GM12872 (cell line): ENCODE measurements at regions not wholly inside any gene's neighbourhood (a gene's known extent, or its start where the extent isn't known, plus 50 kb on each side); places are given as distances from the start of the nearest gene placed in this dataset.

Source experiments
- TF ChIP-seq, protein P1 (sequence below): IDR thresholded peaks from 3 replicates; pipeline ENCODE4 v1.5.1; 2011; ENCODE audit warnings: low read depth, mild to moderate bottlenecking, low read length, moderate library complexity; ENCODE audit not compliant: insufficient read depth

DNA sequence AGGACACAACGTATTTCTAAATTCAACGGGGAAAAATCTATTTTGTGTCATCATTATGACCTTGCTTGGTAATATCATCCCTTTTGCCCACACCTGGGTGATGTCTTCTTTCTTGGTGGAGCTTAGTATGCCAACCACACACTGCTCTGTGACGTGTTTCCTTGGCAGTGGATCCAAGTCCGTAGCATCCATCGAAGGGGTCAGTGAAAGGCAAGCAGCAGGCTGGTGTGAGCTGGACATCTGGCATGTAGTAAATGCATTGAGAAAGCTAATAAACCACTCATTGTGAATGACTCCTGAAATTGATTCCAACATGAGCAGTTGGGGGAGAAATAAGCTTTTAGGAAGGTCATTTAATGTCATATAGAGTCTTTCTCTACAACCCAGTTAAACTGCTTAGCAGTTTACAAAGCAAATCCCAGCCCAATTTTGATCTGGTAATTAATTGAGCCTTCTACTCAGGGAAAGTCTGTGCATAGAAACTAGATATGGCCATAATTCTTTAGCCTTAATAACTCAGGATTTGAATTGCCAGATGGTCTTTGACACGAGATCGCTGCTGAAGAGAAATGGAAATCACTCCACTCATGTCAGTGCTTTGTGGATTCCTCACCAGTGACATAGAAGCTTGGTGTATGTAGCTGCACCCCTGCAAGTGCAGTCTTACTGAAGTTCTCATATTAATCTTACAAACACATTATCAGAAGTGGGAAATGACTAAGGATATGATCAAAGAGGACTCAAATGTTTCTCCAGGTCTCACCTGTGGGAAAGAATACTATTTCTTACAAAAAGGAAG is 494.8 kb downstream of the CMPK2 start:
- TF ChIP-seq, protein P1, sequence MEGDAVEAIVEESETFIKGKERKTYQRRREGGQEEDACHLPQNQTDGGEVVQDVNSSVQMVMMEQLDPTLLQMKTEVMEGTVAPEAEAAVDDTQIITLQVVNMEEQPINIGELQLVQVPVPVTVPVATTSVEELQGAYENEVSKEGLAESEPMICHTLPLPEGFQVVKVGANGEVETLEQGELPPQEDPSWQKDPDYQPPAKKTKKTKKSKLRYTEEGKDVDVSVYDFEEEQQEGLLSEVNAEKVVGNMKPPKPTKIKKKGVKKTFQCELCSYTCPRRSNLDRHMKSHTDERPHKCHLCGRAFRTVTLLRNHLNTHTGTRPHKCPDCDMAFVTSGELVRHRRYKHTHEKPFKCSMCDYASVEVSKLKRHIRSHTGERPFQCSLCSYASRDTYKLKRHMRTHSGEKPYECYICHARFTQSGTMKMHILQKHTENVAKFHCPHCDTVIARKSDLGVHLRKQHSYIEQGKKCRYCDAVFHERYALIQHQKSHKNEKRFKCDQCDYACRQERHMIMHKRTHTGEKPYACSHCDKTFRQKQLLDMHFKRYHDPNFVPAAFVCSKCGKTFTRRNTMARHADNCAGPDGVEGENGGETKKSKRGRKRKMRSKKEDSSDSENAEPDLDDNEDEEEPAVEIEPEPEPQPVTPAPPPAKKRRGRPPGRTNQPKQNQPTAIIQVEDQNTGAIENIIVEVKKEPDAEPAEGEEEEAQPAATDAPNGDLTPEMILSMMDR = no peak

DNA sequence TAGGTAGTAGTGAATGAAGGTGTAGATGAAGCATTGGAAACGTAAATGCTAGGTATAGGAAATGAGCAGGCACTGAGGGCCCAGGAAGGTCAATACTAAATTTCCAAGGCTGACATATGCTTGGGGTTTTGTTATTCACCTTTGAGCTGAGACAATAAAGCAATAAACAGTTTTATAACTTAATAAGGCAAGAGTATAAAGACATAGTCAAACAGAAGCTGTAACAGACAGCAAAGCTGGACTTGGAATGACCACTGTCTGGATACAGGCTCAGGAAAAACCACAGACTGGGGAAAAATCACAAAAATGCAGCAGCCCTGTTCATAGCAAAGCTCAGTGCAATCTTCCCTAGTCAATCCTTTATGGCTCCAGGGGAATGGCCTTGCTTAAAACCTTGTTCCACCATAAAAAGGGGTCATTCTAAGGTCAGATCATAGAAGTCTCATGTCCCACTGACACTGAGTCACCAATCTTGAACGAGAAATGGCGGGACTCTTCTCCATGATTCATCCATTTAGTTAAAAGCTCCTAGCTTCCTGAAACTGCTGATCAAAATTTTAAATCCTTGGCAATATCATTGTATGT is 493.3 kb downstream of the CMPK2 start:
- TF ChIP-seq, protein P1 = no peak

DNA sequence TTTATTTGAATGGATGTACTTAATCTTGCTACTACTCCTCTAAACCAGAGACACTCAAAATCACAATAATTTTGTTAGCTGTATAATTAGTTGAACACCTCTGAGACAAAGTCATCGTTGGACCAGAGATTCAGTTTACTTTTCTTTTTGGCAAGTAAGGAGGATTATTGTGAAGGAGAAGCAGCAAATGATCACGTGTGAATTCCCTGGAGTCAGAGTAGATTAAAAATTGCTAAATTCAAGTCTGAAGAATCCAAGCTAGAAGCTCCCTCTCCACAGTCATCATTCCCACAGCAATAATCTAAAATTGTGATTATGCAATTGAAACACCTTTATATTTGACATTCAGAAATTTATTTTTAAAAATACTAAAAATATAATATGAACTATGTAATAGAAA is 484.4 kb downstream of the CMPK2 start:
- TF ChIP-seq, protein P1 = no peak

DNA sequence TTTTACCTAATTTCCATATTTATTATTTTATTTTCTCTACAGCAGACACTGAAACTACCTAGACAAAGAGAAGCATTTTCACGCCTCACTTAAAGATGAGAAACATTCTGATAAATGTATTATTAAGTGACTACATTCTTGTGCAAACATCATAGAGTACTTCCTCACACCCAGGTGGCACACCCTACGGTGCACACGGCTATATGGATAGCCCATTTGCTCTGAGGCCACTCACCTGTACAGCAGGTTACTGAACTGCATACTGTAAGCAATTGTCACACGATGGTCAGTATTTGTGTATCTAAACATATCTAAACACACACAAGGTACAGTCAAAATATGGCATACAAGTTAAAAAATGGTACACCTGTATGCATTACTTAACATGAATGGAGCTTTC is 481.4 kb downstream of the CMPK2 start:
- TF ChIP-seq, protein P1 = no peak

DNA sequence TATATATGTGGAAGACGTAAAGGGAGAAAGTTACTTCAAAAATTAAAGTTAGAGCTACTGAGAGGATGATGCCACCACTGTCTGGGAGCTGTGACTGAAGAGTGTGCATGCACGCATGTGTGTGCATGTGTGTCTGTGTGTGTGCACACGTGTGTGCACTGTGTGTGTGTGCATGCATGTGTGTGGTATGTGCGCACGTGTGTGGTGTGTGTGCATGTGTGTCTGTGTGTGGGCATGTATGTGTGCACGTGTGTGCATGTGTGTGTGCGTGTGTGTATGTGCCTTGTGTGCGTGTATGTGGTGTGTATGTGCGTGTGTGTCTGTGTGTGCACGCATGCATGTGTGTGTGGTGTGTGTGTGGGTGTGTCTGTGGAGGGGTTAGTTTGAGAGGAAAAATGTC is 473.4 kb downstream of the CMPK2 start:
- TF ChIP-seq, protein P1 = no peak

DNA sequence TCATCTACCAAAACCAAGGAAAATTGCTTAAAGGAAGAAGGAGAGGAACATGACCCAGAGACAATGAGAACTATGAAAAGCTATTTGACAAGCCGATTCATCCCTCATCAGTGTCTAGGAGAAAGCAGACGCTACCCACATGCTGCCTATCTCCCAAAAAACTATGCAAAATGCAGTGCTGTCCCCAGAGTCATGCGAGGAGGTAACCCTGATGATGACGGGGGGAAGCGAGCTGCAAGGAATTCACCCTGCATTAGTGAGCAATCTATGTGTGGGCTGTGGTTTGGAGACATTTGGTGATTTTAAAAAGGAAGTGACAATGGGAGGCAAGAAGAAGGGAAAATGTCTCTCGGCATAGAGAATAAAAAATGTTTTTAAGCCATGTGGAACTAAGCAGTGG is 472.7 kb downstream of the CMPK2 start:
- TF ChIP-seq, protein P1 = no peak

DNA sequence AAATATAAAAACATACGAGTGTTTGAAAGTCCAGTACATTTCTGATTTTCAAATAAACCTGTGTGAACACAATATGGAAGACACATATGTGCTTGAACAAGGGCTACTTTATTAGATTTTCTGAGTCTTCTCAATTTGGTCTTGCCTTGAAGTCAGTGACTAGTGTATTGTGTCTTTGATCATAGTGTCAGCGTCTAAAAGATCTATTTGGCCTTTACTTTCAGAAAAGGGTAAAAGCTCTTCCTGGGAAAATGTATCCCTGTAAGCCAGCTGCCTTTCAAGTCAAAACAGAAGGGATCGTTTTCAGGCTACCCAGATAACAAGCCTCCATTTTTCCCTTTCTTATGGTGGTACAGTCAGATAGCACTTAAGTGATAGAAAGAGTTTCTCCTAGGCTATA is 471.9 kb downstream of the CMPK2 start:
- TF ChIP-seq, protein P1 = no peak
